ENCODE measurements at regions not wholly inside any gene's neighbourhood (a gene's known extent, or its start where the extent isn't known, plus 50 kb on each side); places are given as distances from the start of the nearest gene placed in this dataset.

DNA sequence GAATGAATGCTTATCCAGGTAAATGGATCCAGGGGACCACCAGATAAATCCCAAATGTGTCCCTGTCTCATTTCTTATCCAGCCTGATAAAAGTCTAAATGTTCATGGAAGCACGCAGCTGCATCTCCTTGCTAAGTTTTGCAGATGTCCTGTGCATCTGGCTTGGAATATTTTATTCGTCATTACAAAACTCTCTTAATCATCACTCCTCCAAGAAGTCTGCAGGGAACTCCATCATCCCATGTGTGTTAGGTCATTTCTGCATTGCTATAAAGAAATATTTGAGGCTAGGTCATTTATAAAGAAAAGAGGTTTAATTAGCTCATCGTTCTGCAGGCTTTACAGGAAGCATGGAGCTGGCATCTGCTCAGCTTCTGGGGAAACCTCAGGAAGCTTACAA lies 297.2 kb downstream of the HS3ST1 start:
- no peak overlapping the region for H3K4me2 ChIP-seq (ENCODE audit: low read depth, low read length)
- H2BK20ac ChIP-seq (ENCODE audit: low read depth, low read length), result no peak overlapping the region
- no peak overlapping the region for H3K4ac ChIP-seq (ENCODE audit: low read depth, low read length)
- H3K4me3 ChIP-seq (ENCODE audit: insufficient read depth, low read depth, low read length), result no peak overlapping the region
- H3K9me3 ChIP-seq (ENCODE audit: control insufficient read depth, insufficient read depth, low read length), result no peaks in the 10 kb centered on the region
- H2AFZ ChIP-seq (replicated peaks; ENCODE audit: low read length, poor library complexity), result no peak overlapping the region
- no peak overlapping the region for H4K8ac ChIP-seq (ENCODE audit: low read depth in 2 of 2, low read length in 2 of 2)
- intact Hi-C loops (cut with micrococcal nuclease), result no loop called here
- no peak overlapping the region for H3K14ac ChIP-seq (replicated peaks; ENCODE audit: low read depth, low read length)
- H3K23ac ChIP-seq (ENCODE audit: low read depth, low read length), result no peak overlapping the region
- ChIA-PET POLR2A (ENCODE audit: unreplicated experiment) (no interaction called here), CTCF (no interaction called here)
- H2BK5ac ChIP-seq (ENCODE audit: low read depth, low read length, poor library complexity, severe bottlenecking), result no peak overlapping the region
- H2AK5ac ChIP-seq (ENCODE audit: low read depth, low read length), result no peak overlapping the region
- no peak overlapping the region for H2BK120ac ChIP-seq (ENCODE audit: low read depth, low read length)
- H3K9me1 ChIP-seq (ENCODE audit: insufficient read depth, low read length), result no peaks in the 10 kb centered on the region
- no peak overlapping the region for H3K9ac ChIP-seq (ENCODE audit: low read depth, low read length)
- no peaks in the 10 kb centered on the region for H3K27me3 ChIP-seq (ENCODE audit: control insufficient read depth, insufficient read depth, low read length)
- H4K91ac ChIP-seq (ENCODE audit: insufficient read depth, low read depth, low read length), result no peak overlapping the region
- H3K56ac ChIP-seq (ENCODE audit: extremely low read depth, insufficient read depth, low read length), result no peak overlapping the region
- no peak overlapping the region for H4K5ac ChIP-seq (ENCODE audit: low read depth, low read length)
- ATAC-seq (ENCODE audit: low read depth) (no peak), DNase-seq (no peak)
- H4K20me1 ChIP-seq (ENCODE audit: insufficient read depth, low read length), result no peaks in the 10 kb centered on the region
- no peak for TF ChIP-seq POLR2A (IDR thresholded peaks at IDR 0.05; ENCODE audit: low read depth, low read length)
- TF ChIP-seq, protein P1, sequence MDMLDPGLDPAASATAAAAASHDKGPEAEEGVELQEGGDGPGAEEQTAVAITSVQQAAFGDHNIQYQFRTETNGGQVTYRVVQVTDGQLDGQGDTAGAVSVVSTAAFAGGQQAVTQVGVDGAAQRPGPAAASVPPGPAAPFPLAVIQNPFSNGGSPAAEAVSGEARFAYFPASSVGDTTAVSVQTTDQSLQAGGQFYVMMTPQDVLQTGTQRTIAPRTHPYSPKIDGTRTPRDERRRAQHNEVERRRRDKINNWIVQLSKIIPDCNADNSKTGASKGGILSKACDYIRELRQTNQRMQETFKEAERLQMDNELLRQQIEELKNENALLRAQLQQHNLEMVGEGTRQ (IDR thresholded peaks at IDR 0.05; ENCODE audit: low read depth, low read length), result no peak
- no peak for TF ChIP-seq FOS (IDR thresholded peaks at IDR 0.05; ENCODE audit: low read depth, low read length)
- TF ChIP-seq RAD21 (IDR thresholded peaks at IDR 0.05; ENCODE audit: low read length), result no peak
- no peak for TF ChIP-seq MAZ (IDR thresholded peaks at IDR 0.05; ENCODE audit: borderline replicate concordance, low read depth, low read length)
- H2BK15ac ChIP-seq (ENCODE audit: low read depth, low read length), result no peak overlapping the region
- H2AK9ac ChIP-seq (replicated peaks; ENCODE audit: low read depth, low read length, poor library complexity), result peak overlapping the region; percentile 6
- no peak overlapping the region for H3K27ac ChIP-seq (ENCODE audit: insufficient read depth, low read length)
- WGBS, 2 experiments (ENCODE audit: extremely low coverage in 2 of 2, insufficient read length in 1 of 2), result no CpG with 5 or more reads among the region's 3 CpGs
- no peaks in the 10 kb centered on the region for H3K4me1 ChIP-seq (ENCODE audit: control insufficient read depth, insufficient read depth, low read length)
- in situ Hi-C loops (cut with MboI; ENCODE audit: low sequenced_read_pairs), result no loop called here
- H3K79me1 ChIP-seq (ENCODE audit: low read depth in 1 of 2, low read length in 2 of 2), result no peaks in the 10 kb centered on the region
- no TSS peak for BruUV-seq (replicated peaks)
- dilution Hi-C loops (cut with HindIII; ENCODE audit: low sequenced_read_pairs, unreplicated experiment), result no loop called here
- H3K18ac ChIP-seq (ENCODE audit: low read depth, low read length), result no peak overlapping the region
- no peaks in the 10 kb centered on the region for H3K36me3 ChIP-seq (ENCODE audit: control insufficient read depth, insufficient read depth, low read length)

Measured in IMR-90 (cell line).